ENCODE measurements at regions not wholly inside any gene's neighbourhood (a gene's known extent, or its start where the extent isn't known, plus 50 kb on each side); places are given as distances from the start of the nearest gene placed in this dataset.
"Not testable (repeated sequence)": the region's sequence is repeated elsewhere in the genome, so short reads cannot be mapped to it uniquely, and the experiment has no call there.

GRCh38 chr18:59801576-59801975 lies 98.2 kb upstream of the PMAIP1 start:
- no peak for DNase-seq (ENCODE audit: low read depth in 2 of 2)

- no peak for DNase-seq (ENCODE audit: low read depth in 2 of 2)
Measured at GRCh38 chr18:59800897-59801296, 98.9 kb upstream of the PMAIP1 start.

- no peak for DNase-seq (ENCODE audit: low read depth in 2 of 2)
Measured at GRCh38 chr18:59799383-59800015, 100.3 kb upstream of the PMAIP1 start.

DNA sequence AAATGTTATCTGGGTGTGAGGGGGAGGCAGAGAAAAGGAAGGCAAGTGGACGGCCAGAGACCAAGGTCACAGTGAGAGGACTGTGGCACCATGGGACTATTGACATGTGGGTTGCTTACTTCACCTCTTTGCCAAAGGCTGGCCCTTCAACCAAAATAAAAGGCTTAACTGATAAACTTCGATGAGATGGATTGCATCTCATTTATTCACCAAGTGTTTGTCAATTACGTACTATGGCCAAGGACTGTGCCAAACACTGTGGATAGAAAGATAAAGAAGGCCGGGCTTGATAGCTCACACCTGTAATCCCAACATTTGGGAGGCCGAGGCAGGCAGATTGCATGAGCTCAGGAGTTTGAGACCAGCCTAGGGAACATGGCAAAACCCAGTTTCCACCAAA lies 98.7 kb upstream of the CCBE1 start:
- DNase-seq (ENCODE audit: low read depth in 2 of 2): no peak

DNA sequence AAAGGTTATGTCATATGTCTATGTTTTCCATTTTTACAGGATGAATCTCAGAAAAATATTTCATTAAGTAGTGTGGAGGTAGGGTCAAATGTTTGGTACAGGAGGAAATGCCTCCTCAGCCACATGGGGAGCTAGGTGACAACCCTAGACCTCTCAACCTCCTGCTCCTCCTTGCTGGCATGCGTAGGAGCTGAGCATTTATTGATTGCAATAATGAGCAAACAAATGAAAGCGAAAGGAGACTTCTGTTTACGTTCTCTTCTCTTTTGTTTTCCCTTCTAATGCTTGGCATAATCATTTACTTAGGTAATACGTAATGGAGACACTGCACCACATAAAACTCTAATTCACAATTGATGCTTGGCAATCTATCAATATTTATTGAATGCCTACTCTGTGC lies 95.1 kb upstream of the CCBE1 start:
- no peak for DNase-seq (ENCODE audit: low read depth in 2 of 2)

GRCh38 chr18:59790346-59790936 lies 93.2 kb upstream of the CCBE1 start:
- DNase-seq (ENCODE audit: low read depth in 2 of 2): not testable (repeated sequence)

- no peak for DNase-seq (ENCODE audit: low read depth in 2 of 2)
Measured at GRCh38 chr18:59788791-59789106, 91.5 kb upstream of the CCBE1 start.

- DNase-seq (ENCODE audit: low read depth in 2 of 2): no peak
Measured at GRCh38 chr18:59787998-59788790, 91.0 kb upstream of the CCBE1 start.

GRCh38 chr18:59784694-59785093 lies 87.5 kb upstream of the CCBE1 start:
- no peak for DNase-seq (ENCODE audit: low read depth in 2 of 2)

DNA sequence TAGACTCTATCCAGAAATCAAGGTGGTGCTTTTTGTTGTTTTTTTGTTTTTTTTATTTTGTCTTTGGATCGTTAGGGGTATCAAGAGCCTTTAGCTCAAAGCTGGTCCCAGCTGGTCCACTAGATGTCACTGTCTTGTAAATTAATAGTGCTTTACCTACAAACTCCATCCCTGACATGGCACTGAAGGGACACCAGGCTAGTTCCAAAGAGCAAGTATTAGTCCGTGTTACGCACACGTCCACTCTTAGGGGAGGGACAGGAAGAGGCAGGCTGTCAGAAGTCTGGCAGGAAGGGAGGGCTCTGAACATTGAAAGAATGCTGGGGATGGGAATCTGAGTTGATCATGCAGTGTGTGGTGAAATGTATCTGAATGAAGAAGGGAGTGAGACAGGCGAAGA lies 85.9 kb upstream of the CCBE1 start:
- DNase-seq (ENCODE audit: low read depth in 2 of 2): no peak

GRCh38 chr18:59779979-59780378 lies 82.8 kb upstream of the CCBE1 start:
- no peak for DNase-seq (ENCODE audit: low read depth in 2 of 2)

- no peak for DNase-seq (ENCODE audit: low read depth in 2 of 2)
Measured at GRCh38 chr18:59778434-59778833, 81.2 kb upstream of the CCBE1 start.

DNA sequence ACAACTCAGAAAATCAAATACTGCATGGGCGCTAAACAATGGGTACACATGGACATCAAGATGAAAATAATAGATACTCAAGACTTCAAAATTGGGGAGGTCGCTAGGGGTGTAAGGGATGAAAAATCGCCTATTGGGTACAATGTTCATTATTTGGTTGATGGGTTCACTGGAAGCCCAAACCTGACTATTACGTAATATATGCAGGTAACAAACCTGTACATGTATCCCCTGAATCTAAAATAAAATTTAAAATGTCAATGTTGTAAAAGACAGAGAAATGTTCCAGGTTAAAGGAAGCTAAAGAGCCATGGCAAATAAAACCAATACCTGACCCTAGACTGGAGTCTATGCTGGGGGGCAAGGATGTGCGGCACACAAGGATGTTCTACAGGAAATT lies 80.4 kb upstream of the CCBE1 start:
- DNase-seq (ENCODE audit: low read depth in 2 of 2): no peak

GRCh38 chr18:59769129-59769865 lies 72.1 kb upstream of the CCBE1 start:
- DNase-seq (ENCODE audit: low read depth in 2 of 2): no peak

DNA sequence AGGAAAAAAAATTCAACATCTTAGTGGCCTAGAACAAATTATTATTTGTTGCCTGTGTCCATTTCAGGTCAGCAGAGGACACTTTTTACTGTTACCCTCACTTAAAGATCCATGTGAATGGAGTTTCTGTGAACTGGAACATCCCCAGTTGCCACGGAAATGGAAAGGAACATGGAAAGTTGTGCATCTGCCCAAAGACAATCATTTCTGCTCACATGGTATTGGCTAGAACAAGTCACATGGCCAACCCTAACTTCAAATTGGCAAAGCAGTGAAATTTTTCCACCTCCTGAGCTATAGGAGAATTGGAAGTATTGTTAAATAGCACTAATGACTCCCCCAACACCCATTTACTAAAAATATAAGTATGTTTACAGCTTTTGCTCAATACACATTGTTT lies 71.2 kb upstream of the CCBE1 start:
- no peak for DNase-seq (ENCODE audit: low read depth in 2 of 2)

DNA sequence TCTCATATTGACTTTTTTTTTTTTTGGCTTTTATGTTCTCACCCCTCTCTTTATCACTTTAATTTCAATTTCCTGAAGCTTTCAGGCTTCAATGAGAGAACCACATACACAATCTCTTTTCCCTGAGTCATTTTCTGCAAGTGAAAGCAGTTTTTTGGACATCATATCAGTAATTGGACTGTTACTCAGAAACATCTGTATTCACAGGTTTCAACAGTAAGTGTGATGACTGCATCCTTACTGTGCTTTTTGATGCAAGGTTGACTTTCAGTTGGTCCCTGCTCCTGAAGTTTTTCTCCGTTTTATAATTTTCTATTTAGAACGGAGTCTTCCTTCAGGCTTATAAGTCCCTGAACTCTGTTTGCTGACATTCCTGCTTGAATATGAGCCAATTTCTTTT lies 70.5 kb upstream of the CCBE1 start:
- no peak for DNase-seq (ENCODE audit: low read depth in 2 of 2)

GRCh38 chr18:59765343-59765742 lies 68.1 kb upstream of the CCBE1 start:
- DNase-seq (ENCODE audit: low read depth in 2 of 2): no peak

GRCh38 chr18:59764281-59764680 lies 67.1 kb upstream of the CCBE1 start:
- no peak for DNase-seq (ENCODE audit: low read depth in 2 of 2)

GRCh38 chr18:59763541-59764136 lies 66.4 kb upstream of the CCBE1 start:
- DNase-seq (ENCODE audit: low read depth in 2 of 2): no peak

DNA sequence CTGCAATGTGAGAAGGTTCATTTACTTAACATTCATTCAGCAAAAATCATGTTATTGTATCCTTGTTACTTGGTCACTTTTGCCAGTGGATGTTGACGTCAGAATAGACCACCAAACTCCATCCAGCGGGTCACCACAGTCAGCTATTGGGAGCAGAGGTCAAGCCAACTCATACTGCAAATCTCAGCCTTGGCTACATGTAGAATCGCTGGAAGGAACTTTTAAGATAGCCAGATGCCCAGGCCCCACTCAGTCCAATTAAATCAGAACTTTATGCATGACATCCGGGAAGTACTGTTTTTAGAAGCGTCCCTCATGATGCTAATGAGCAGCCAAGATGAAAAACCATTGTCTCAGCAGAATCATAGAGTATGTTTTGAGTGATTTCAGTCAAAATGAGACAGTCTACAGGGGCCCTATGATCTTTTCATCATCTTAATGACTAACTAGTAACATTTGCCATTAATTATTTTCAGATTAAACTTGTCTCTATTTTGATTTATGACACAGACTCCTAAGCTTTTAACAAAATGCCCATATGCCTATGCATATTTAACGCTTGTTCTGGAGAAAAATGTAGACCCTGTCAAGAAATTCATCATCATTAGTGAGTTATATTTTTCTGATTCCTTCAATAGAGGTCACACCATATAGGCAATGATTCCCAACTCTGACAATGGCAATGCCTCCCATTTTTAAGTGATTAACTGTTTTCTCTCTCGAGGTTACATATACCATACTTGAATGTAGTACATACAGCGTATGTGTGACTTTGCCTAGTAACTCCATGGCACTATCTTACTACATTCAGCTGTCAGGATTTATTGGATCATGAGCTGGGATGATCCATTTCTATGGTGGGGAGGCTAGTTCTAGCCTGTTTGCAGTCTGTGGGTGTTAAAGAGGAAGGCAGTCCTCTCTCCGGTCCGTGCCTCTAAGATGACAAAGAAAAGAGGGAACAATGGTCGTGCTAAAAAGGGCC lies 63.7 kb upstream of the CCBE1 start:
- DNase-seq (ENCODE audit: low read depth in 2 of 2): no peak

- DNase-seq (ENCODE audit: low read depth in 2 of 2): no peak
Measured at GRCh38 chr18:59760212-59760611, 63.0 kb upstream of the CCBE1 start.
